Liver (tissue), 8 donors: ENCODE measurements at regions not wholly inside any gene's neighbourhood (a gene's known extent, or its start where the extent isn't known, plus 50 kb on each side); places are given as distances from the start of the nearest gene placed in this dataset.

Experiments
- DNase-seq: peaks from one replicate; pipeline ENCODE4 v3.0.0-alpha.2; 2017; ENCODE audit warnings: low spot score
- H3K27ac ChIP-seq, 2 donors: one replicate each; pipeline ENCODE4 v1.7.0; 2013; ENCODE audit warnings: inconsistent platforms in 2 of 2, low read length in 2 of 2, control low read depth in 1 of 2, low read depth in 1 of 2, mild to moderate bottlenecking in 1 of 2
- H3K27me3 ChIP-seq, 4 donors: one replicate each; pipeline versions ENCODE4 v1.6.1 to v1.7.0; 2013; ENCODE audit warnings: low read length in 3 of 4, inconsistent platforms in 1 of 4, mild to moderate bottlenecking in 1 of 4, moderate library complexity in 1 of 4; ENCODE audit not compliant: control insufficient read depth in 4 of 4, insufficient read depth in 4 of 4
- H3K36me3 ChIP-seq, 4 donors: one replicate each; pipeline versions ENCODE4 v1.6.1 to v1.7.0; 2013; ENCODE audit warnings: low read length in 3 of 4, mild to moderate bottlenecking in 3 of 4, low read depth in 1 of 4, moderate library complexity in 1 of 4; ENCODE audit not compliant: control insufficient read depth in 4 of 4, insufficient read depth in 3 of 4
- H3K4me1 ChIP-seq, 4 donors: one replicate each; pipeline versions ENCODE4 v1.6.1 to v1.7.0; 2013; ENCODE audit warnings: low read length in 3 of 4, mild to moderate bottlenecking in 3 of 4, moderate library complexity in 1 of 4; ENCODE audit not compliant: control insufficient read depth in 4 of 4, insufficient read depth in 4 of 4
- H3K4me3 ChIP-seq, 3 donors: one replicate each; pipeline versions ENCODE4 v1.6.1 to v1.7.0; 2013; ENCODE audit warnings: low read length in 3 of 3, control low read depth in 1 of 3, low read depth in 1 of 3, mild to moderate bottlenecking in 1 of 3
- H3K9ac ChIP-seq, 2 donors: one replicate each; pipeline ENCODE4 v1.7.0; 2013; ENCODE audit warnings: low read length in 2 of 2, mild to moderate bottlenecking in 2 of 2, moderate library complexity in 2 of 2, control low read depth in 1 of 2, low read depth in 1 of 2
- H3K9me3 ChIP-seq, 4 donors: one replicate each; pipeline versions ENCODE4 v1.6.1 to v1.7.0; 2013; ENCODE audit warnings: low read length in 3 of 4; ENCODE audit not compliant: control insufficient read depth in 4 of 4
- EGR1 ChIP-seq, 2 donors: IDR thresholded peaks; 2 replicates each; pipeline ENCODE4 v1.6.1; 2016 to 2018; ENCODE audit warnings: antibody characterized with exemption in 2 of 2, low read depth in 2 of 2
- FOXA1 ChIP-seq: IDR thresholded peaks from 2 replicates; pipeline ENCODE4 v1.6.1; 2016; ENCODE audit warnings: antibody characterized with exemption
- FOXA2 ChIP-seq: IDR thresholded peaks from 2 replicates; pipeline ENCODE4 v1.6.1; 2016; ENCODE audit warnings: antibody characterized with exemption
- GABPA ChIP-seq, 2 donors: IDR thresholded peaks in 1 of 2; conservative IDR thresholded peaks in 1 of 2; 2 replicates each; pipeline ENCODE4 v1.6.1; 2016; ENCODE audit warnings: antibody characterized with exemption in 2 of 2, mild to moderate bottlenecking in 1 of 2, moderate library complexity in 1 of 2
- HNF4A ChIP-seq, 2 donors: conservative IDR thresholded peaks; 2 replicates each; pipeline ENCODE4 v1.6.1; 2016; ENCODE audit warnings: antibody characterized with exemption in 2 of 2, mild to moderate bottlenecking in 2 of 2
- HNF4G ChIP-seq: IDR thresholded peaks from 2 replicates; pipeline ENCODE4 v1.6.1; 2016; ENCODE audit warnings: antibody characterized with exemption
- JUND ChIP-seq, 2 donors: IDR thresholded peaks; 2 replicates each; pipeline ENCODE4 v1.6.1; 2016; ENCODE audit warnings: antibody characterized with exemption in 2 of 2
- NR2F2 ChIP-seq: IDR thresholded peaks from 2 replicates; pipeline ENCODE4 v1.6.1; 2016; ENCODE audit warnings: antibody characterized with exemption
- RAD21 ChIP-seq, 2 donors: IDR thresholded peaks; 2 replicates each; pipeline ENCODE4 v1.6.1; 2016; ENCODE audit warnings: antibody characterized with exemption in 2 of 2, mild to moderate bottlenecking in 2 of 2
- RXRA ChIP-seq, 2 donors: IDR thresholded peaks; 2 replicates each; pipeline ENCODE4 v1.6.1; 2017 to 2018; ENCODE audit warnings: antibody characterized with exemption in 2 of 2, mild to moderate bottlenecking in 1 of 2
- SP1 ChIP-seq: IDR thresholded peaks from 2 replicates; pipeline ENCODE4 v1.6.1; 2018; ENCODE audit warnings: antibody characterized with exemption, mild to moderate bottlenecking
- TAF1 ChIP-seq: conservative IDR thresholded peaks from 2 replicates; pipeline ENCODE4 v1.6.1; 2016; ENCODE audit warnings: antibody characterized with exemption, mild to moderate bottlenecking
- YY1 ChIP-seq: IDR thresholded peaks from 2 replicates; pipeline ENCODE4 v1.6.1; 2016; ENCODE audit warnings: antibody characterized with exemption, mild to moderate bottlenecking
- WGBS: extraction: QIAGEN DNeasy Blood & Tissue Kit; methylation state at CpG from one replicate; pipeline ENCODE4 v1.1.7; 2013; 5-methylcytosine and 5-hydroxymethylcytosine counted together
- TF ChIP-seq, protein P1 (sequence below): fragments of 150-350 bp; IDR thresholded peaks from 2 replicates; pipeline ENCODE4 v1.5.1; 2017; ENCODE audit warnings: improper control_type of control experiment, low read depth, low read length; ENCODE audit not compliant: missing input control
- TF ChIP-seq, protein P2 (sequence below): IDR thresholded peaks from 2 replicates; pipeline ENCODE4 v1.6.1; 2016; ENCODE audit warnings: antibody characterized with exemption
- TF ChIP-seq, protein P3 (sequence below): IDR thresholded peaks from 2 replicates; pipeline ENCODE4 v1.6.1; 2016; ENCODE audit warnings: antibody characterized with exemption
- TF ChIP-seq, protein P4 (sequence below): IDR thresholded peaks from 2 replicates; pipeline ENCODE4 v1.6.1; 2016; ENCODE audit warnings: antibody characterized with exemption
- TF ChIP-seq, protein P5 (sequence below): IDR thresholded peaks from 2 replicates; pipeline ENCODE4 v1.6.1; 2016; ENCODE audit warnings: antibody characterized with exemption, mild to moderate bottlenecking
- donor health status: healthy.
- donor health status: healthy.
- donor health status: healthy.
- donor health status: healthy.
- donor health status: healthy.

DNA sequence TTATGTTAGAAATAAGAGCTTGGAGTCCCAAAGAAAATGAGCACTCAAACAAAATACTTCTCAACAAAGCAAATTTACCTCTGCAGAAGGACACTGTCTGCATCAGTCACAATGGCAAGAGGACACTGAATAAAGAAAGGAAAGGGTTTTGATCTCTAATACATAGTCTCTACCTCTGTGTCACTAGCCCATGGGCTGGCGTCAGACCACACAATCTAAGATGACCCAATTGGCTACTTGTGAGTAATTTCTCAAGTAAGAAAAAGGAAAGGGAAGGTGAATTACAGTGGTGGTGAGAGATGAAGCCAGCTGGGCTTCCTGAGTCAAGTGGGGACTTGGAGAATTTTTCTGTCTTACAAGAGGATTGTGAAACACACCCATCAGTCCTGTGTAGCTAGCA lies 257.9 kb upstream of the AMELY start:
- no peak overlapping the region for H3K27ac ChIP-seq
- 87% methylated on average over 1 of the region's 1 CpG for WGBS
- no peak for DNase-seq
- no peaks in the 10 kb centered on the region for H3K4me1 ChIP-seq
- H3K9ac ChIP-seq, result no peak overlapping the region
- H3K9me3 ChIP-seq, result no peaks in the 10 kb centered on the region
- H3K27me3 ChIP-seq, result no peaks in the 10 kb centered on the region
- TF ChIP-seq RXRA (IDR thresholded peaks at IDR 0.05), result no peak
- TF ChIP-seq, protein P1, sequence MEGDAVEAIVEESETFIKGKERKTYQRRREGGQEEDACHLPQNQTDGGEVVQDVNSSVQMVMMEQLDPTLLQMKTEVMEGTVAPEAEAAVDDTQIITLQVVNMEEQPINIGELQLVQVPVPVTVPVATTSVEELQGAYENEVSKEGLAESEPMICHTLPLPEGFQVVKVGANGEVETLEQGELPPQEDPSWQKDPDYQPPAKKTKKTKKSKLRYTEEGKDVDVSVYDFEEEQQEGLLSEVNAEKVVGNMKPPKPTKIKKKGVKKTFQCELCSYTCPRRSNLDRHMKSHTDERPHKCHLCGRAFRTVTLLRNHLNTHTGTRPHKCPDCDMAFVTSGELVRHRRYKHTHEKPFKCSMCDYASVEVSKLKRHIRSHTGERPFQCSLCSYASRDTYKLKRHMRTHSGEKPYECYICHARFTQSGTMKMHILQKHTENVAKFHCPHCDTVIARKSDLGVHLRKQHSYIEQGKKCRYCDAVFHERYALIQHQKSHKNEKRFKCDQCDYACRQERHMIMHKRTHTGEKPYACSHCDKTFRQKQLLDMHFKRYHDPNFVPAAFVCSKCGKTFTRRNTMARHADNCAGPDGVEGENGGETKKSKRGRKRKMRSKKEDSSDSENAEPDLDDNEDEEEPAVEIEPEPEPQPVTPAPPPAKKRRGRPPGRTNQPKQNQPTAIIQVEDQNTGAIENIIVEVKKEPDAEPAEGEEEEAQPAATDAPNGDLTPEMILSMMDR, result no peak
- TF ChIP-seq NR2F2, result no peak
- TF ChIP-seq, protein P2, sequence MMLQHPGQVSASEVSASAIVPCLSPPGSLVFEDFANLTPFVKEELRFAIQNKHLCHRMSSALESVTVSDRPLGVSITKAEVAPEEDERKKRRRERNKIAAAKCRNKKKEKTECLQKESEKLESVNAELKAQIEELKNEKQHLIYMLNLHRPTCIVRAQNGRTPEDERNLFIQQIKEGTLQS, result no peak
- TF ChIP-seq, protein P3, sequence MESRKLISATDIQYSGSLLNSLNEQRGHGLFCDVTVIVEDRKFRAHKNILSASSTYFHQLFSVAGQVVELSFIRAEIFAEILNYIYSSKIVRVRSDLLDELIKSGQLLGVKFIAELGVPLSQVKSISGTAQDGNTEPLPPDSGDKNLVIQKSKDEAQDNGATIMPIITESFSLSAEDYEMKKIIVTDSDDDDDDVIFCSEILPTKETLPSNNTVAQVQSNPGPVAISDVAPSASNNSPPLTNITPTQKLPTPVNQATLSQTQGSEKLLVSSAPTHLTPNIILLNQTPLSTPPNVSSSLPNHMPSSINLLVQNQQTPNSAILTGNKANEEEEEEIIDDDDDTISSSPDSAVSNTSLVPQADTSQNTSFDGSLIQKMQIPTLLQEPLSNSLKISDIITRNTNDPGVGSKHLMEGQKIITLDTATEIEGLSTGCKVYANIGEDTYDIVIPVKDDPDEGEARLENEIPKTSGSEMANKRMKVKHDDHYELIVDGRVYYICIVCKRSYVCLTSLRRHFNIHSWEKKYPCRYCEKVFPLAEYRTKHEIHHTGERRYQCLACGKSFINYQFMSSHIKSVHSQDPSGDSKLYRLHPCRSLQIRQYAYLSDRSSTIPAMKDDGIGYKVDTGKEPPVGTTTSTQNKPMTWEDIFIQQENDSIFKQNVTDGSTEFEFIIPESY, result no peak
- TF ChIP-seq, protein P4, sequence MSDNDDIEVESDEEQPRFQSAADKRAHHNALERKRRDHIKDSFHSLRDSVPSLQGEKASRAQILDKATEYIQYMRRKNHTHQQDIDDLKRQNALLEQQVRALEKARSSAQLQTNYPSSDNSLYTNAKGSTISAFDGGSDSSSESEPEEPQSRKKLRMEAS, result no peak
- no peak for TF ChIP-seq TAF1
- no peak for TF ChIP-seq JUND (IDR thresholded peaks at IDR 0.05)
- TF ChIP-seq EGR1 (IDR thresholded peaks at IDR 0.05; ENCODE audit: low read depth in 2 of 2), result no peak
- no peak for TF ChIP-seq FOXA2
- no peak for TF ChIP-seq SP1
- no peak for TF ChIP-seq YY1
- no peak for TF ChIP-seq HNF4A (conservative IDR thresholded peaks at IDR 0.05)
- TF ChIP-seq FOXA1, result no peak
- TF ChIP-seq GABPA (IDR thresholded peaks at IDR 0.05 in 1 of 2, conservative IDR thresholded peaks at IDR 0.05 in 1 of 2), result no peak
- no peak for TF ChIP-seq RAD21 (IDR thresholded peaks at IDR 0.05)
- TF ChIP-seq, protein P5, sequence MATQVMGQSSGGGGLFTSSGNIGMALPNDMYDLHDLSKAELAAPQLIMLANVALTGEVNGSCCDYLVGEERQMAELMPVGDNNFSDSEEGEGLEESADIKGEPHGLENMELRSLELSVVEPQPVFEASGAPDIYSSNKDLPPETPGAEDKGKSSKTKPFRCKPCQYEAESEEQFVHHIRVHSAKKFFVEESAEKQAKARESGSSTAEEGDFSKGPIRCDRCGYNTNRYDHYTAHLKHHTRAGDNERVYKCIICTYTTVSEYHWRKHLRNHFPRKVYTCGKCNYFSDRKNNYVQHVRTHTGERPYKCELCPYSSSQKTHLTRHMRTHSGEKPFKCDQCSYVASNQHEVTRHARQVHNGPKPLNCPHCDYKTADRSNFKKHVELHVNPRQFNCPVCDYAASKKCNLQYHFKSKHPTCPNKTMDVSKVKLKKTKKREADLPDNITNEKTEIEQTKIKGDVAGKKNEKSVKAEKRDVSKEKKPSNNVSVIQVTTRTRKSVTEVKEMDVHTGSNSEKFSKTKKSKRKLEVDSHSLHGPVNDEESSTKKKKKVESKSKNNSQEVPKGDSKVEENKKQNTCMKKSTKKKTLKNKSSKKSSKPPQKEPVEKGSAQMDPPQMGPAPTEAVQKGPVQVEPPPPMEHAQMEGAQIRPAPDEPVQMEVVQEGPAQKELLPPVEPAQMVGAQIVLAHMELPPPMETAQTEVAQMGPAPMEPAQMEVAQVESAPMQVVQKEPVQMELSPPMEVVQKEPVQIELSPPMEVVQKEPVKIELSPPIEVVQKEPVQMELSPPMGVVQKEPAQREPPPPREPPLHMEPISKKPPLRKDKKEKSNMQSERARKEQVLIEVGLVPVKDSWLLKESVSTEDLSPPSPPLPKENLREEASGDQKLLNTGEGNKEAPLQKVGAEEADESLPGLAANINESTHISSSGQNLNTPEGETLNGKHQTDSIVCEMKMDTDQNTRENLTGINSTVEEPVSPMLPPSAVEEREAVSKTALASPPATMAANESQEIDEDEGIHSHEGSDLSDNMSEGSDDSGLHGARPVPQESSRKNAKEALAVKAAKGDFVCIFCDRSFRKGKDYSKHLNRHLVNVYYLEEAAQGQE, result no peak
- no peak for TF ChIP-seq HNF4G
- no peak overlapping the region for H3K4me3 ChIP-seq
- no peaks in the 10 kb centered on the region for H3K36me3 ChIP-seq
